Activated naive CD4-positive, alpha-beta T cell (primary cell): ENCODE measurements at regions not wholly inside any gene's neighbourhood (a gene's known extent, or its start where the extent isn't known, plus 50 kb on each side); places are given as distances from the start of the nearest gene placed in this dataset.

Experiments
- DNase-seq, 4 experiments: peaks; one replicate each; lab custom pipeline; 2025; lab: John Stamatoyannopoulos, UW

- DNase-seq = no peak
These were observed 444.3 kb upstream of the ATP11B start for GRCh38 chr3:182349051-182349450.

- DNase-seq = no peak
These were observed 443.3 kb upstream of the ATP11B start for GRCh38 chr3:182349951-182350517.

- DNase-seq = no peak
These were observed 435.4 kb upstream of the ATP11B start for GRCh38 chr3:182357928-182358327.

GRCh38 chr3:182364323-182364722 lies 429.0 kb upstream of the ATP11B start:
- no peak for DNase-seq

GRCh38 chr3:182364723-182365650 lies 428.3 kb upstream of the ATP11B start:
- DNase-seq = no peak

- DNase-seq = no peak
These were observed 426.6 kb upstream of the ATP11B start for GRCh38 chr3:182366746-182367145.

GRCh38 chr3:182369861-182370260 lies 423.4 kb upstream of the ATP11B start:
- no peak for DNase-seq

- no peak for DNase-seq
These were observed 422.4 kb upstream of the ATP11B start for GRCh38 chr3:182370949-182371348.

- DNase-seq = no peak
These were observed 417.4 kb upstream of the ATP11B start for GRCh38 chr3:182375916-182376315.

- no peak for DNase-seq
These were observed 411.0 kb upstream of the ATP11B start for GRCh38 chr3:182382112-182382857.

GRCh38 chr3:182384221-182384620 lies 409.1 kb upstream of the ATP11B start:
- no peak for DNase-seq

- DNase-seq = no peak
These were observed 407.9 kb upstream of the ATP11B start for GRCh38 chr3:182385356-182385755.

GRCh38 chr3:182388506-182388905 lies 404.8 kb upstream of the ATP11B start:
- no peak for DNase-seq

GRCh38 chr3:182389071-182389815 lies 404.1 kb upstream of the ATP11B start:
- DNase-seq = no peak

GRCh38 chr3:182390421-182390820 lies 402.9 kb upstream of the ATP11B start:
- DNase-seq = no peak

- no peak for DNase-seq
These were observed 400.9 kb upstream of the ATP11B start for GRCh38 chr3:182392182-182392937.

- no peak for DNase-seq
These were observed 400.2 kb upstream of the ATP11B start for GRCh38 chr3:182393151-182393550.

- no peak for DNase-seq
These were observed 399.4 kb upstream of the ATP11B start for GRCh38 chr3:182393830-182394367.

GRCh38 chr3:182397164-182397563 lies 396.1 kb upstream of the ATP11B start:
- no peak for DNase-seq

GRCh38 chr3:182399978-182400737 lies 393.1 kb upstream of the ATP11B start:
- DNase-seq = no peak
